ENCODE measurements at regions not wholly inside any gene's neighbourhood (a gene's known extent, or its start where the extent isn't known, plus 50 kb on each side); places are given as distances from the start of the nearest gene placed in this dataset.
"Not testable (repeated sequence)": the region's sequence is repeated elsewhere in the genome, so short reads cannot be mapped to it uniquely, and the experiment has no call there.

GRCh38 chr21:6095304-6095703 lies 4426.1 kb upstream of the TPTE start:
- H2AFZ ChIP-seq (ENCODE audit: insufficient read depth, low read depth, low read length, poor library complexity, severe bottlenecking); H3K4me1 Mint-ChIP-seq; H3K9me3 ChIP-seq (replicated peaks in 1 of 2; ENCODE audit: control insufficient read depth in 1 of 2, insufficient read depth in 1 of 2, low read length in 2 of 2); H3K4me1 ChIP-seq (ENCODE audit: control insufficient read depth in 1 of 2, insufficient read depth in 2 of 2, low read length in 2 of 2); H3K27me3 Mint-ChIP-seq (ENCODE audit: low read depth in 3 of 3); intact Hi-C loops (cut with micrococcal nuclease); DNase-seq; H3K9ac ChIP-seq (ENCODE audit: insufficient read depth, low read length, poor library complexity, severe bottlenecking); H3K4me3 Mint-ChIP-seq; H3K9me3 Mint-ChIP-seq; H3K27ac ChIP-seq (ENCODE audit: low read depth in 1 of 2, low read length in 2 of 2); H3K79me2 ChIP-seq (ENCODE audit: insufficient read depth, low read length); H3K27ac Mint-ChIP-seq; H3K4me3 ChIP-seq (replicated peaks in 1 of 3; ENCODE audit: low read depth in 2 of 3, low read length in 3 of 3); H3K4me2 ChIP-seq (replicated peaks; ENCODE audit: extremely low read depth, low read length, poor library complexity, severe bottlenecking); H3K36me3 Mint-ChIP-seq; H3K36me3 ChIP-seq (replicated peaks in 1 of 2; ENCODE audit: control insufficient read depth in 1 of 2, insufficient read depth in 2 of 2, low read length in 2 of 2); H3K27me3 ChIP-seq (ENCODE audit: control insufficient read depth in 2 of 2, insufficient read depth in 2 of 2, low read length in 2 of 2); H4K20me1 ChIP-seq (ENCODE audit: insufficient read depth, low read length): not testable (repeated sequence)
- WGBS (ENCODE audit: insufficient coverage) = no CpG with 5 or more reads among the region's 13 CpGs

DNA sequence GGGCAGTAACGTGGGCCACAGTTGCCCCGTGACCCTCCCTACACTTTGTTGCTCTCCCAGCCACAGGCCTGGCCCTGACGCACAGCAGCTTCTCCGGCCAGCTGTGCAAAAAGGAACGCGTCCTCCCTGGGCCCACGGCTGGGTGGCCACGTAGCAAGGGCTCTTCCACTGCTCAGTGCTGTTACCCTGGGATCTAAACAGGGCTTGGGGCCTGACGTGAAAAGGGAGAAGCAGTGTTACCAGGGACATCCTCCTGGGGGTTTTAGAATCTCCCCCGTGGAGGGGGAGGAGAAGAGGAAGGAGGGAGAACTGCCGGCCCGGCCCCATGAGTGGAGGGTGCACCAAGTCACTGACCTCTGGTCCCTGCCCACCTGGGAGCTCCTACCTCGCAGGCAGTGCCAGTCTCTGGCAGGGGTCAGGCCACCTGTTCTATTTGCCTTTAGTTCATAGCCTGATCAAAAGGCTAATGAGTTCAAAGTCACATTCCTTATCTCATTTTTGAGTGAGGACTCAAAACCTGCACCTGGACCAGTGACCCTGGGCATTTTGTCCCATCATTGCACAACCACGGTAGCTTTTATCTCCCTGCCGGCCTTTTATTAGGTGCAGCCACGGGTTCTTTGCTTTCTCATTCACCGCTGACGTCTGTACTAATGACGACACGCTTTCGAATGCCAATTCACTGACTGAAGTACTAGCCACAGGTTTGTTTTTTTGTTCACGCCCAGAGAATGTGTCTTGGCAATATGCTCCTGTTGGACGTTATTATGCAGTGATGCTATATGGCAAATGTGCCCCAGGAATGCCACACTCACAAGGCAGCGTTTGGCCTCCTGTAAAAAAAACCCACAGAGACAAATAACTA lies 4424.6 kb upstream of the TPTE start:
- H3K79me2 ChIP-seq (ENCODE audit: insufficient read depth, low read length); H3K4me1 Mint-ChIP-seq; intact Hi-C loops (cut with micrococcal nuclease); H3K9me3 ChIP-seq (replicated peaks in 1 of 2; ENCODE audit: control insufficient read depth in 1 of 2, insufficient read depth in 1 of 2, low read length in 2 of 2); H3K4me1 ChIP-seq (ENCODE audit: control insufficient read depth in 1 of 2, insufficient read depth in 2 of 2, low read length in 2 of 2); H3K27ac ChIP-seq (ENCODE audit: low read depth in 1 of 2, low read length in 2 of 2); H2AFZ ChIP-seq (ENCODE audit: insufficient read depth, low read depth, low read length, poor library complexity, severe bottlenecking); H3K4me2 ChIP-seq (replicated peaks; ENCODE audit: extremely low read depth, low read length, poor library complexity, severe bottlenecking); H3K27ac Mint-ChIP-seq; H3K9ac ChIP-seq (ENCODE audit: insufficient read depth, low read length, poor library complexity, severe bottlenecking); H3K4me3 Mint-ChIP-seq; H3K27me3 Mint-ChIP-seq (ENCODE audit: low read depth in 3 of 3); H3K9me3 Mint-ChIP-seq; H4K20me1 ChIP-seq (ENCODE audit: insufficient read depth, low read length); H3K36me3 Mint-ChIP-seq; H3K4me3 ChIP-seq (replicated peaks in 1 of 3; ENCODE audit: low read depth in 2 of 3, low read length in 3 of 3); H3K27me3 ChIP-seq (ENCODE audit: control insufficient read depth in 2 of 2, insufficient read depth in 2 of 2, low read length in 2 of 2); H3K36me3 ChIP-seq (replicated peaks in 1 of 2; ENCODE audit: control insufficient read depth in 1 of 2, insufficient read depth in 2 of 2, low read length in 2 of 2); DNase-seq: not testable (repeated sequence)
- no CpG with 5 or more reads among the region's 24 CpGs for WGBS (ENCODE audit: insufficient coverage)

GRCh38 chr21:6097736-6098135 lies 4423.6 kb upstream of the TPTE start:
- H3K27me3 ChIP-seq (ENCODE audit: control insufficient read depth in 2 of 2, insufficient read depth in 2 of 2, low read length in 2 of 2); intact Hi-C loops (cut with micrococcal nuclease); H3K9ac ChIP-seq (ENCODE audit: insufficient read depth, low read length, poor library complexity, severe bottlenecking); H3K27ac ChIP-seq (ENCODE audit: low read depth in 1 of 2, low read length in 2 of 2); H3K9me3 Mint-ChIP-seq; H2AFZ ChIP-seq (ENCODE audit: insufficient read depth, low read depth, low read length, poor library complexity, severe bottlenecking); H3K36me3 ChIP-seq (replicated peaks in 1 of 2; ENCODE audit: control insufficient read depth in 1 of 2, insufficient read depth in 2 of 2, low read length in 2 of 2); H3K4me3 ChIP-seq (replicated peaks in 1 of 3; ENCODE audit: low read depth in 2 of 3, low read length in 3 of 3); H3K79me2 ChIP-seq (ENCODE audit: insufficient read depth, low read length); H3K4me1 Mint-ChIP-seq; H4K20me1 ChIP-seq (ENCODE audit: insufficient read depth, low read length); DNase-seq; H3K4me3 Mint-ChIP-seq; H3K27me3 Mint-ChIP-seq (ENCODE audit: low read depth in 3 of 3); H3K36me3 Mint-ChIP-seq; H3K4me1 ChIP-seq (ENCODE audit: control insufficient read depth in 1 of 2, insufficient read depth in 2 of 2, low read length in 2 of 2); H3K27ac Mint-ChIP-seq; H3K9me3 ChIP-seq (replicated peaks in 1 of 2; ENCODE audit: control insufficient read depth in 1 of 2, insufficient read depth in 1 of 2, low read length in 2 of 2); H3K4me2 ChIP-seq (replicated peaks; ENCODE audit: extremely low read depth, low read length, poor library complexity, severe bottlenecking): not testable (repeated sequence)
- WGBS (ENCODE audit: insufficient coverage) = no CpG with 5 or more reads among the region's 4 CpGs

GRCh38 chr21:6098191-6098935 lies 4423.0 kb upstream of the TPTE start:
- H3K4me3 Mint-ChIP-seq; H3K4me2 ChIP-seq (replicated peaks; ENCODE audit: extremely low read depth, low read length, poor library complexity, severe bottlenecking); H3K36me3 ChIP-seq (replicated peaks in 1 of 2; ENCODE audit: control insufficient read depth in 1 of 2, insufficient read depth in 2 of 2, low read length in 2 of 2): not testable (repeated sequence)

More at GRCh38 chr21:6098191-6098935, 4423.0 kb upstream of the TPTE start:
- H3K27ac Mint-ChIP-seq; H4K20me1 ChIP-seq (ENCODE audit: insufficient read depth, low read length); H3K27ac ChIP-seq (ENCODE audit: low read depth in 1 of 2, low read length in 2 of 2); H2AFZ ChIP-seq (ENCODE audit: insufficient read depth, low read depth, low read length, poor library complexity, severe bottlenecking); H3K27me3 ChIP-seq (ENCODE audit: control insufficient read depth in 2 of 2, insufficient read depth in 2 of 2, low read length in 2 of 2); DNase-seq; H3K4me1 ChIP-seq (ENCODE audit: control insufficient read depth in 1 of 2, insufficient read depth in 2 of 2, low read length in 2 of 2); H3K9ac ChIP-seq (ENCODE audit: insufficient read depth, low read length, poor library complexity, severe bottlenecking); H3K79me2 ChIP-seq (ENCODE audit: insufficient read depth, low read length); H3K4me1 Mint-ChIP-seq; H3K27me3 Mint-ChIP-seq (ENCODE audit: low read depth in 3 of 3); H3K36me3 Mint-ChIP-seq; intact Hi-C loops (cut with micrococcal nuclease); H3K4me3 ChIP-seq (replicated peaks in 1 of 3; ENCODE audit: low read depth in 2 of 3, low read length in 3 of 3); H3K9me3 ChIP-seq (replicated peaks in 1 of 2; ENCODE audit: control insufficient read depth in 1 of 2, insufficient read depth in 1 of 2, low read length in 2 of 2); H3K9me3 Mint-ChIP-seq: not testable (repeated sequence)
- WGBS (ENCODE audit: insufficient coverage) = no CpG with 5 or more reads among the region's 8 CpGs
